Neural cell (in vitro differentiated cells): ENCODE measurements at regions not wholly inside any gene's neighbourhood (a gene's known extent, or its start where the extent isn't known, plus 50 kb on each side); places are given as distances from the start of the nearest gene placed in this dataset.
"Not testable (repeated sequence)": the region's sequence is repeated elsewhere in the genome, so short reads cannot be mapped to it uniquely, and the experiment has no call there.

Source experiments
- EP300 ChIP-seq: fragments of 450-650 bp; conservative IDR thresholded peaks from 2 replicates; pipeline ENCODE4 v1.6.1; 2014; ENCODE audit warnings: antibody characterized with exemption, mild to moderate bottlenecking, moderate library complexity; ENCODE audit not compliant: poor library complexity, severe bottlenecking
- EZH2 ChIP-seq: fragments of 200-600, 300-800 bp; shearing (Covaris generic), sonication (generic); IDR thresholded peaks from 2 replicates; pipeline ENCODE4 v1.6.1; 2014; ENCODE audit warnings: antibody characterized with exemption, low read length, borderline replicate concordance, mild to moderate bottlenecking; ENCODE audit not compliant: insufficient read depth, poor library complexity, severe bottlenecking
- MXI1 ChIP-seq: fragments of 450-650 bp; conservative IDR thresholded peaks from 2 replicates; pipeline ENCODE4 v1.6.1; 2014; ENCODE audit warnings: antibody characterized with exemption, mild to moderate bottlenecking; ENCODE audit not compliant: poor library complexity, severe bottlenecking
- POLR2AphosphoS5 ChIP-seq: IDR thresholded peaks from 2 replicates; pipeline ENCODE4 v1.6.1; 2012
- RAD21 ChIP-seq: fragments of 450-650 bp; conservative IDR thresholded peaks from 2 replicates; pipeline ENCODE4 v1.6.1; 2014; ENCODE audit warnings: antibody characterized with exemption, mild to moderate bottlenecking, moderate library complexity
- TAF1 ChIP-seq: IDR thresholded peaks from 2 replicates; pipeline ENCODE4 v1.6.1; 2012; ENCODE audit warnings: low read depth
- TF ChIP-seq, protein P1 (sequence below): fragments of 450-650 bp; IDR thresholded peaks from 2 replicates; pipeline ENCODE4 v1.5.1; 2014; ENCODE audit warnings: antibody characterized with exemption, mild to moderate bottlenecking, moderate library complexity; ENCODE audit not compliant: poor library complexity, severe bottlenecking

DNA sequence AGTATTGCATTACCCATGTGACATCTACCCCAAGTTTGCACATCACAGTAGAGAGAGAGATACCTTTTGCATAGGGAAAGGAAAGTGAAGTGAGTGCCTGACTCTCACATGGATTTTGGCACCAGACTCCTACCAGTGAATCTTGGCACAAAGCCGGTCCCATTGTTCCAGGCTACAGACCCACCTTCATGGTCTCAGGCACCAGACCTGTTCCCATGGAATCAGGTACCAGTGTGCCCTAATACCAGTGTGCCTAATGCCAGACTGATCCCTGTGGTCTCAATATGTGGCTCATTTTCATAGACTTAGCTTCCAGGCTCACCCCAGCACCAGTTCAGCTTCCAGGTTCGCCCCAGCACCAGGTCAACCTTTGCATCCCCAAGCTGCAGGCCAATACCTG lies 279.1 kb downstream of the CNTNAP3 start:
- TF ChIP-seq, protein P1, sequence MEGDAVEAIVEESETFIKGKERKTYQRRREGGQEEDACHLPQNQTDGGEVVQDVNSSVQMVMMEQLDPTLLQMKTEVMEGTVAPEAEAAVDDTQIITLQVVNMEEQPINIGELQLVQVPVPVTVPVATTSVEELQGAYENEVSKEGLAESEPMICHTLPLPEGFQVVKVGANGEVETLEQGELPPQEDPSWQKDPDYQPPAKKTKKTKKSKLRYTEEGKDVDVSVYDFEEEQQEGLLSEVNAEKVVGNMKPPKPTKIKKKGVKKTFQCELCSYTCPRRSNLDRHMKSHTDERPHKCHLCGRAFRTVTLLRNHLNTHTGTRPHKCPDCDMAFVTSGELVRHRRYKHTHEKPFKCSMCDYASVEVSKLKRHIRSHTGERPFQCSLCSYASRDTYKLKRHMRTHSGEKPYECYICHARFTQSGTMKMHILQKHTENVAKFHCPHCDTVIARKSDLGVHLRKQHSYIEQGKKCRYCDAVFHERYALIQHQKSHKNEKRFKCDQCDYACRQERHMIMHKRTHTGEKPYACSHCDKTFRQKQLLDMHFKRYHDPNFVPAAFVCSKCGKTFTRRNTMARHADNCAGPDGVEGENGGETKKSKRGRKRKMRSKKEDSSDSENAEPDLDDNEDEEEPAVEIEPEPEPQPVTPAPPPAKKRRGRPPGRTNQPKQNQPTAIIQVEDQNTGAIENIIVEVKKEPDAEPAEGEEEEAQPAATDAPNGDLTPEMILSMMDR: not testable (repeated sequence)
- TF ChIP-seq EP300, POLR2AphosphoS5, MXI1, RAD21, EZH2, TAF1: not testable (repeated sequence)
